MM.1S (cell line): ENCODE measurements at regions not wholly inside any gene's neighbourhood (a gene's known extent, or its start where the extent isn't known, plus 50 kb on each side); places are given as distances from the start of the nearest gene placed in this dataset.

Source experiments
- DNase-seq: peaks from one replicate; pipeline ENCODE4 v3.0.0-alpha.2; 2015
- H2AFZ ChIP-seq: fragments of 300-600 bp; sonication (generic); 2 replicates; pipeline ENCODE4 v1.6.0; 2016; ENCODE audit warnings: antibody characterized with exemption, low read length
- H3F3A ChIP-seq: fragments of 300-600 bp; sonication (generic); 2 replicates; pipeline ENCODE4 v1.6.1; 2016; ENCODE audit warnings: mild to moderate bottlenecking, antibody characterized with exemption, low read length, moderate library complexity, mixed read lengths; ENCODE audit not compliant: insufficient read depth
- H3K27ac ChIP-seq: fragments of 300-600 bp; sonication (generic); 2 replicates; pipeline ENCODE4 v1.5.1; 2016; ENCODE audit warnings: mild to moderate bottlenecking, low read length
- H3K27me3 ChIP-seq: fragments of 300-600 bp; sonication (generic); replicated peaks from 2 replicates; pipeline ENCODE4 v1.6.0; 2016; ENCODE audit warnings: low read length; ENCODE audit not compliant: insufficient read depth
- H3K36me3 ChIP-seq: fragments of 300-600 bp; sonication (generic); replicated peaks from 2 replicates; pipeline ENCODE4 v1.6.1; 2016; ENCODE audit warnings: mild to moderate bottlenecking, low read length, mixed read lengths; ENCODE audit not compliant: insufficient read depth
- H3K4me1 ChIP-seq: fragments of 300-600 bp; sonication (generic); 2 replicates; pipeline ENCODE4 v1.6.1; 2016; ENCODE audit warnings: low read length, mixed read lengths
- H3K4me2 ChIP-seq: fragments of 300-600 bp; sonication (generic); 2 replicates; pipeline ENCODE4 v1.6.0; 2016; ENCODE audit warnings: low read depth, low read length
- H3K4me3 ChIP-seq: fragments of 300-600 bp; sonication (generic); 2 replicates; pipeline ENCODE4 v1.5.1; 2016; ENCODE audit warnings: low read length, mixed read lengths
- H3K79me2 ChIP-seq: fragments of 300-600 bp; sonication (generic); 2 replicates; pipeline ENCODE4 v1.6.1; 2016; ENCODE audit warnings: mixed run types, low read length, mixed read lengths
- H3K9ac ChIP-seq: fragments of 300-600 bp; sonication (generic); 2 replicates; pipeline ENCODE4 v1.6.1; 2016; ENCODE audit warnings: low read length, mixed read lengths
- H3K9me2 ChIP-seq: fragments of 300-600 bp; sonication (generic); replicated peaks from 2 replicates; pipeline ENCODE4 v1.6.1; 2016; ENCODE audit warnings: mild to moderate bottlenecking, low read length, mixed read lengths; ENCODE audit not compliant: insufficient read depth
- H3K9me3 ChIP-seq: fragments of 300-600 bp; sonication (generic); replicated peaks from 2 replicates; pipeline ENCODE4 v1.6.1; 2016; ENCODE audit warnings: mild to moderate bottlenecking, low read length, mixed read lengths; ENCODE audit not compliant: insufficient read depth
- H4K20me1 ChIP-seq: fragments of 300-600 bp; sonication (generic); 2 replicates; pipeline ENCODE4 v1.6.1; 2016; ENCODE audit warnings: mild to moderate bottlenecking, low read length, moderate library complexity, mixed read lengths; ENCODE audit not compliant: insufficient read depth
- CTCF ChIP-seq: fragments of 300-600 bp; sonication (generic); IDR thresholded peaks from 2 replicates; pipeline ENCODE4 v1.5.1; 2016; ENCODE audit warnings: antibody characterized with exemption, low read length, mixed read lengths
- EZH2 ChIP-seq: fragments of 300-600 bp; sonication (generic); optimal IDR thresholded peaks from 2 replicates; pipeline ENCODE3; 2017; ENCODE audit warnings: low read depth, mild to moderate bottlenecking, antibody characterized with exemption, low read length, mixed read lengths
- EZH2phosphoT487 ChIP-seq: fragments of 300-600 bp; sonication (generic); IDR thresholded peaks from 2 replicates; pipeline ENCODE4 v1.6.1; 2018; ENCODE audit warnings: antibody characterized with exemption, low read length

GRCh38 chr1:29934255-29934772 is 698.0 kb downstream of the PTPRU start:
- TF ChIP-seq EZH2phosphoT487 (no peak), CTCF (no peak), EZH2 (no peak)
- DNase-seq, result no peak
- H3K27ac ChIP-seq, result no peak overlapping the region

GRCh38 chr1:29933067-29933466 is 696.7 kb downstream of the PTPRU start:
- no peak for DNase-seq
- Histone ChIP-seq H3K4me3 (no peak overlapping the region), H3K9me2 (no peaks in the 10 kb centered on the region), H3K4me1 (no peaks in the 10 kb centered on the region), H3K9ac (no peak overlapping the region), H3K36me3 (no peaks in the 10 kb centered on the region), H2AFZ (no peak overlapping the region), H3K4me2 (no peak overlapping the region), H3K9me3 (no peaks in the 10 kb centered on the region), H3K27ac (no peak overlapping the region), H3K27me3 (peaks cover 96% of the 10 kb centered on the region), H3K79me2 (no peaks in the 10 kb centered on the region), H3F3A (no peaks in the 10 kb centered on the region), H4K20me1 (no peaks in the 10 kb centered on the region)
- TF ChIP-seq EZH2phosphoT487 (no peak), CTCF (no peak), EZH2 (no peak)

More at GRCh38 chr1:29934255-29934772, 698.0 kb downstream of the PTPRU start:
- Histone ChIP-seq H3K9ac (no peak overlapping the region), H3K9me2 (no peaks in the 10 kb centered on the region), H4K20me1 (no peaks in the 10 kb centered on the region), H3K36me3 (no peaks in the 10 kb centered on the region), H2AFZ (no peak overlapping the region), H3K4me1 (no peaks in the 10 kb centered on the region), H3K4me3 (no peak overlapping the region), H3K79me2 (no peaks in the 10 kb centered on the region), H3K27me3 (peaks cover 94% of the 10 kb centered on the region), H3K9me3 (no peaks in the 10 kb centered on the region), H3F3A (no peaks in the 10 kb centered on the region), H3K4me2 (no peak overlapping the region)

GRCh38 chr1:29932626-29933025 is 696.3 kb downstream of the PTPRU start:
- Histone ChIP-seq H3K27ac (no peak overlapping the region), H3K79me2 (no peaks in the 10 kb centered on the region), H3K36me3 (no peaks in the 10 kb centered on the region), H2AFZ (no peak overlapping the region), H3K9me2 (no peaks in the 10 kb centered on the region), H3K9ac (no peak overlapping the region), H3K27me3 (peaks cover 96% of the 10 kb centered on the region), H3F3A (no peaks in the 10 kb centered on the region), H3K4me3 (no peak overlapping the region), H3K9me3 (no peaks in the 10 kb centered on the region), H3K4me2 (no peak overlapping the region), H4K20me1 (no peaks in the 10 kb centered on the region), H3K4me1 (no peaks in the 10 kb centered on the region)
- TF ChIP-seq EZH2phosphoT487 (no peak), CTCF (no peak), EZH2 (no peak)
- DNase-seq, result no peak
